ENCODE measurements at regions not wholly inside any gene's neighbourhood (a gene's known extent, or its start where the extent isn't known, plus 50 kb on each side); places are given as distances from the start of the nearest gene placed in this dataset.

GRCh38 chr4:18185491-18185890 is 163.9 kb upstream of the LCORL start:
- no peak for TF ChIP-seq CTCF (IDR thresholded peaks at IDR 0.05)
- no peak for TF ChIP-seq POLR2A (IDR thresholded peaks at IDR 0.05)

Measured in adrenal gland (tissue), 5 donors.